Progenitor cell of endocrine pancreas (in vitro differentiated cells): ENCODE measurements at regions not wholly inside any gene's neighbourhood (a gene's known extent, or its start where the extent isn't known, plus 50 kb on each side); places are given as distances from the start of the nearest gene placed in this dataset.

Experiments
- DNase-seq: peaks from one replicate; pipeline ENCODE4 v3.0.0; 2021; ENCODE audit warnings: low spot score; ENCODE audit not compliant: unreplicated experiment
- H3K27ac Mint-ChIP-seq: 2 replicates; pipeline ENCODE4 v1.8.0; 2021; ENCODE audit warnings: mild to moderate bottlenecking, moderate library complexity, mixed read lengths
- H3K27me3 Mint-ChIP-seq: 2 replicates; pipeline ENCODE4 v1.8.0; 2021; ENCODE audit warnings: mixed read lengths
- H3K36me3 Mint-ChIP-seq: 2 replicates; pipeline ENCODE4 v1.8.0; 2022; ENCODE audit warnings: mixed read lengths; ENCODE audit not compliant: insufficient read depth
- H3K4me1 Mint-ChIP-seq: 2 replicates; pipeline ENCODE4 v1.8.0; 2021; ENCODE audit warnings: low read depth, mixed read lengths
- H3K4me3 Mint-ChIP-seq: 2 replicates; pipeline ENCODE4 v1.8.0; 2021; ENCODE audit warnings: low read depth, mild to moderate bottlenecking, moderate library complexity, mixed read lengths
- H3K9me3 Mint-ChIP-seq: 2 replicates; pipeline ENCODE4 v1.8.0; 2021; ENCODE audit warnings: low read depth, mixed read lengths
- TF ChIP-seq, protein P1 (sequence below): fragments of 200-600 bp; sonication (generic); IDR thresholded peaks from one replicate; pipeline ENCODE4 v1.5.0; 2021; ENCODE audit warnings: antibody characterized with exemption, mild to moderate bottlenecking; ENCODE audit not compliant: unreplicated experiment

DNA sequence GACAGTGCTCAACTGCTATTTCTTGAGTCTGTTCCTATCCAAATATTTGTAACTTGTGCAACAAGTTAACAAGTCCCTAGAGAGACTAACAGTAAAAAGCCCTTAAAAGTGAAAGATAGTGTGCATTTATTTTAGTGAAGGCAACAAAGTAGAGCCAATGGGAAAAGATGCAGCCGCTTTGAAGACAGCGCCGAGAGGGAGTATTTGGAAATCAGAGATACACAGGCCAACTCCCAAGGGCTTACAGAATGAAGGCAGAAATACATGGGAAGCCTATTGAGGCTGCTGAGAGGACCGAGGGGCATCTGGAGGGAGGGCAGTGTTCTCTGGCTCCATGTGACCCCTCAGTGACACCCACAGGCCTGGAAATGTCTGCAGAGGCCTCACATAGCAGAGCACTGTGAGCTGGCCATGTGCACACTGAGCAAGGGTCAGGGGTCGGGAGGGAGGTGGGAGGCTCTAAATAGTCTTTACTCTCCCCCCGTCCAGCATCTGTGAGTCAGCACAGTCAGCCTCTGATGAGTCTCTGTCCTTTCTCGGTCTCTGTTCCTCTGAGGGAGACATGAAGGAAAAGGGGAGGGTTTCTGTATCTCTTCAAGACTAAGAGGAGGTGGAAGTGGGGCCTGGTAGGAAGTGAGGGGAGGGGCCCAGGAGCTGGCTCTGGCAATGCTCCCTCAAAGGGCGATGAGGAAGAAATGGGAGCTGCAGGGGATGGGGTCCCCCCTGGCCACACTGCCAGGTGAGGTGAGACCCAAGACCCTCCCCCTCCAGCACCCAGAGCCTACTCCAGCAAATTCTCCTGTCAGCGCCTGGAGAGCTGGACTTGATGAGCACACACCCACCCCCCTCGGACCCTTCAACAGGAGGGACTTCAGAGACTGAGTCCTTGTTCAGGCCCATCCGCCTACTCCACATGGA, 133.6 kb downstream of the SP3 start:
- Mint-ChIP-seq H3K27ac (no peak overlapping the region), H3K9me3 (peaks cover 4% of the 10 kb centered on the region)
- DNase-seq, result no peak

GRCh38 chr2:173834141-173834540, 131.0 kb downstream of the SP3 start:
- Mint-ChIP-seq H3K4me1 (peaks cover 3% of the 10 kb centered on the region), H3K36me3 (no peaks in the 10 kb centered on the region), H3K4me3 (no peak overlapping the region), H3K9me3 (peaks cover 4% of the 10 kb centered on the region), H3K27ac (no peak overlapping the region), H3K27me3 (no peaks in the 10 kb centered on the region)
- TF ChIP-seq, protein P1, sequence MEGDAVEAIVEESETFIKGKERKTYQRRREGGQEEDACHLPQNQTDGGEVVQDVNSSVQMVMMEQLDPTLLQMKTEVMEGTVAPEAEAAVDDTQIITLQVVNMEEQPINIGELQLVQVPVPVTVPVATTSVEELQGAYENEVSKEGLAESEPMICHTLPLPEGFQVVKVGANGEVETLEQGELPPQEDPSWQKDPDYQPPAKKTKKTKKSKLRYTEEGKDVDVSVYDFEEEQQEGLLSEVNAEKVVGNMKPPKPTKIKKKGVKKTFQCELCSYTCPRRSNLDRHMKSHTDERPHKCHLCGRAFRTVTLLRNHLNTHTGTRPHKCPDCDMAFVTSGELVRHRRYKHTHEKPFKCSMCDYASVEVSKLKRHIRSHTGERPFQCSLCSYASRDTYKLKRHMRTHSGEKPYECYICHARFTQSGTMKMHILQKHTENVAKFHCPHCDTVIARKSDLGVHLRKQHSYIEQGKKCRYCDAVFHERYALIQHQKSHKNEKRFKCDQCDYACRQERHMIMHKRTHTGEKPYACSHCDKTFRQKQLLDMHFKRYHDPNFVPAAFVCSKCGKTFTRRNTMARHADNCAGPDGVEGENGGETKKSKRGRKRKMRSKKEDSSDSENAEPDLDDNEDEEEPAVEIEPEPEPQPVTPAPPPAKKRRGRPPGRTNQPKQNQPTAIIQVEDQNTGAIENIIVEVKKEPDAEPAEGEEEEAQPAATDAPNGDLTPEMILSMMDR, result no peak
- no peak for DNase-seq

More for the DNA sequence above, 133.6 kb downstream of the SP3 start:
- no peak overlapping the region for H3K4me3 Mint-ChIP-seq
- H3K27me3 Mint-ChIP-seq, result no peaks in the 10 kb centered on the region
- H3K36me3 Mint-ChIP-seq, result no peaks in the 10 kb centered on the region
- H3K4me1 Mint-ChIP-seq, result peaks cover 3% of the 10 kb centered on the region
- TF ChIP-seq, protein P1, result no peak

DNA sequence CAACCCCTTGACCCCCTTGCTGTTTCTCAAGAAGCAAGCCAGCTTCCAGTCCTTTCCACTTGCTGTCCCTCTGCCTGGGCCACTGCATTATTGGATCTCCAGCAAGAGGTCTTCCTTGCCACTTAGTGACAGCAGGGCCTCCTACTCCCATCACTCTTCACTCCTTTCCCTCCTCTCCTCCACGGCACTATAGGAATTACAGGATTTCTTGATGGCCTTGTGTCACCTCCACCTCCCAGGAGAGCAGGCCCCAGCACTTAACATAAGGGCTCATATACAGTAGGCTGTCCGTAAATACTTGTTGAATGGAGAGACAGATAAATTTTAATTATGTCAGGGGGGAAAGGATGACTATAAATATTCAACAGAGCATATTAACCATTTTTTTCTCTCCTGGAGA, 129.4 kb downstream of the SP3 start:
- Mint-ChIP-seq H3K4me3 (no peak overlapping the region), H3K27me3 (no peaks in the 10 kb centered on the region), H3K4me1 (peaks cover 3% of the 10 kb centered on the region), H3K27ac (no peak overlapping the region), H3K9me3 (peaks cover 4% of the 10 kb centered on the region), H3K36me3 (no peaks in the 10 kb centered on the region)
- TF ChIP-seq, protein P1, result no peak
- DNase-seq, result no peak

GRCh38 chr2:173841110-173841509, 124.1 kb downstream of the SP3 start:
- Mint-ChIP-seq H3K27me3 (peaks cover 3% of the 10 kb centered on the region), H3K36me3 (no peaks in the 10 kb centered on the region), H3K9me3 (no peaks in the 10 kb centered on the region), H3K4me3 (no peak overlapping the region), H3K27ac (no peak overlapping the region), H3K4me1 (no peaks in the 10 kb centered on the region)
- TF ChIP-seq, protein P1, result no peak
- no peak for DNase-seq

DNA sequence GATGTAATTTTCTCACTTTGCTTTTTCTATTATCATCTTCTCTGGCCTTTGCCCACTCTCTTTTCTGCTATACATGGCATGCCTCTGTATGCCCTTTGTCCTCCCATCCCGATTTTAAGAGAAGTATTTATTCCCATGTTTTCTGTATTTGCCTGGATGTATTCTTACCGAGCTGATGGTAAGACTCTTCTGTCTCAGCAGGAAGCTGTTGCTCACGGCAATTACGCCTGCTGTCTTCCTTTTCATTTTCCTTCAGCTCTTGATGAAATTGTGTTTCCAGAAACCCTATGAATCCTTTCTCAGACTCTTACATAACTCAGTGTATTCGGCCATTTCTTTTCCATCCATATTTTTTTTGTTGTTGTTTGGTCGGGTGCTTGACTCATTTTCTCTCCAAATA, 121.6 kb downstream of the SP3 start:
- TF ChIP-seq, protein P1, result no peak
- Mint-ChIP-seq H3K36me3 (no peaks in the 10 kb centered on the region), H3K9me3 (peaks cover 3% of the 10 kb centered on the region), H3K4me1 (no peaks in the 10 kb centered on the region), H3K27me3 (peaks cover 3% of the 10 kb centered on the region), H3K27ac (no peak overlapping the region), H3K4me3 (no peak overlapping the region)
- no peak for DNase-seq
